ENCODE measurements at regions not wholly inside any gene's neighbourhood (a gene's known extent, or its start where the extent isn't known, plus 50 kb on each side); places are given as distances from the start of the nearest gene placed in this dataset.

GRCh38 chr21:15437883-15438282, 291.9 kb upstream of the USP25 start (continued):
- TF ChIP-seq RAD21 (IDR thresholded peaks at IDR 0.05; ENCODE audit: insufficient read depth, low read depth, low read length) (no peak), CHD2 (IDR thresholded peaks at IDR 0.05; ENCODE audit: borderline replicate concordance, low read depth, low read length) (no peak), MTA3 (IDR thresholded peaks at IDR 0.05; ENCODE audit: borderline replicate concordance, low read length) (peak; percentile 94), PML (IDR thresholded peaks at IDR 0.05; ENCODE audit: low read length) (0 out of 2 replicates have a peak, but pooled peaks have one; percentile 74), RFX5 (IDR thresholded peaks at IDR 0.05; ENCODE audit: low read depth, low read length) (no peak), ZBTB33 (IDR thresholded peaks at IDR 0.05) (no peak), SMARCA5 (IDR thresholded peaks at IDR 0.05) (no peak), POLR2AphosphoS2 (IDR thresholded peaks at IDR 0.05; ENCODE audit: low read depth, low read length) (no peak), KLF5 (IDR thresholded peaks at IDR 0.05; ENCODE audit: partially characterized antibody) (no peak), ZNF687 (IDR thresholded peaks at IDR 0.05) (no peak), TCF3 (IDR thresholded peaks at IDR 0.05; ENCODE audit: borderline replicate concordance, insufficient read depth, low read depth, low read length) (0 out of 2 replicates have a peak, but pooled peaks have one; percentile 17), ZSCAN29 (IDR thresholded peaks at IDR 0.05) (no peak), ASH2L (IDR thresholded peaks at IDR 0.05; ENCODE audit: borderline replicate concordance, low read depth) (no peak), HDAC2 (IDR thresholded peaks at IDR 0.05) (no peak), MEF2B (IDR thresholded peaks at IDR 0.05; ENCODE audit: partially characterized antibody, poor library complexity, severe bottlenecking) (peak; percentile 36)
- TF ChIP-seq, protein P1, sequence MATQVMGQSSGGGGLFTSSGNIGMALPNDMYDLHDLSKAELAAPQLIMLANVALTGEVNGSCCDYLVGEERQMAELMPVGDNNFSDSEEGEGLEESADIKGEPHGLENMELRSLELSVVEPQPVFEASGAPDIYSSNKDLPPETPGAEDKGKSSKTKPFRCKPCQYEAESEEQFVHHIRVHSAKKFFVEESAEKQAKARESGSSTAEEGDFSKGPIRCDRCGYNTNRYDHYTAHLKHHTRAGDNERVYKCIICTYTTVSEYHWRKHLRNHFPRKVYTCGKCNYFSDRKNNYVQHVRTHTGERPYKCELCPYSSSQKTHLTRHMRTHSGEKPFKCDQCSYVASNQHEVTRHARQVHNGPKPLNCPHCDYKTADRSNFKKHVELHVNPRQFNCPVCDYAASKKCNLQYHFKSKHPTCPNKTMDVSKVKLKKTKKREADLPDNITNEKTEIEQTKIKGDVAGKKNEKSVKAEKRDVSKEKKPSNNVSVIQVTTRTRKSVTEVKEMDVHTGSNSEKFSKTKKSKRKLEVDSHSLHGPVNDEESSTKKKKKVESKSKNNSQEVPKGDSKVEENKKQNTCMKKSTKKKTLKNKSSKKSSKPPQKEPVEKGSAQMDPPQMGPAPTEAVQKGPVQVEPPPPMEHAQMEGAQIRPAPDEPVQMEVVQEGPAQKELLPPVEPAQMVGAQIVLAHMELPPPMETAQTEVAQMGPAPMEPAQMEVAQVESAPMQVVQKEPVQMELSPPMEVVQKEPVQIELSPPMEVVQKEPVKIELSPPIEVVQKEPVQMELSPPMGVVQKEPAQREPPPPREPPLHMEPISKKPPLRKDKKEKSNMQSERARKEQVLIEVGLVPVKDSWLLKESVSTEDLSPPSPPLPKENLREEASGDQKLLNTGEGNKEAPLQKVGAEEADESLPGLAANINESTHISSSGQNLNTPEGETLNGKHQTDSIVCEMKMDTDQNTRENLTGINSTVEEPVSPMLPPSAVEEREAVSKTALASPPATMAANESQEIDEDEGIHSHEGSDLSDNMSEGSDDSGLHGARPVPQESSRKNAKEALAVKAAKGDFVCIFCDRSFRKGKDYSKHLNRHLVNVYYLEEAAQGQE (IDR thresholded peaks at IDR 0.05; ENCODE audit: low read depth, low read length) = no peak
- TF ChIP-seq, protein P2, sequence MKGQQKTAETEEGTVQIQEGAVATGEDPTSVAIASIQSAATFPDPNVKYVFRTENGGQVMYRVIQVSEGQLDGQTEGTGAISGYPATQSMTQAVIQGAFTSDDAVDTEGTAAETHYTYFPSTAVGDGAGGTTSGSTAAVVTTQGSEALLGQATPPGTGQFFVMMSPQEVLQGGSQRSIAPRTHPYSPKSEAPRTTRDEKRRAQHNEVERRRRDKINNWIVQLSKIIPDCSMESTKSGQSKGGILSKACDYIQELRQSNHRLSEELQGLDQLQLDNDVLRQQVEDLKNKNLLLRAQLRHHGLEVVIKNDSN (IDR thresholded peaks at IDR 0.05; ENCODE audit: borderline replicate concordance, extremely low read length, insufficient read depth, low read depth, low read length) = no peak
- TF ChIP-seq, protein P3, sequence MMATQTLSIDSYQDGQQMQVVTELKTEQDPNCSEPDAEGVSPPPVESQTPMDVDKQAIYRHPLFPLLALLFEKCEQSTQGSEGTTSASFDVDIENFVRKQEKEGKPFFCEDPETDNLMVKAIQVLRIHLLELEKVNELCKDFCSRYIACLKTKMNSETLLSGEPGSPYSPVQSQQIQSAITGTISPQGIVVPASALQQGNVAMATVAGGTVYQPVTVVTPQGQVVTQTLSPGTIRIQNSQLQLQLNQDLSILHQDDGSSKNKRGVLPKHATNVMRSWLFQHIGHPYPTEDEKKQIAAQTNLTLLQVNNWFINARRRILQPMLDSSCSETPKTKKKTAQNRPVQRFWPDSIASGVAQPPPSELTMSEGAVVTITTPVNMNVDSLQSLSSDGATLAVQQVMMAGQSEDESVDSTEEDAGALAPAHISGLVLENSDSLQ (IDR thresholded peaks at IDR 0.05) = no peak
